ENCODE measurements at regions not wholly inside any gene's neighbourhood (a gene's known extent, or its start where the extent isn't known, plus 50 kb on each side); places are given as distances from the start of the nearest gene placed in this dataset.

DNA sequence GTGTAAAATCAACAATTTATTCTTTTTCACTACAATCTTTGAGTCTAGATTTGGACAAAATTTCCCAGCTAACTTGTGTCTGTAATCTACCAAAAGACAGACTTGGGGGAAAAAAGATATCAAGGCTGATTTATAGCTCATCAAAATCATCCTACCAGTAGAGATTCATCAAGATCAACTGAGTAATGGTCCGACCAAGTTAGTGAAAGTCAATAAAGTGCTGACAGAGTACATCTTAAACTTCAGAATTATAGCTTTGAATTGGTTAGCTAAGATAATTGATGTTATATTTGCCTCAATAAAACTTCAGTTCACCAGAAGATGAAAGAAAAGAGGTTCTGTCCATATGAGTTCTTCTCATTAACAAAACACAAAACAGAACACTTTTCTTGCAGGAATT, 207.1 kb upstream of the KYNU start:
- TF ChIP-seq CTCF (IDR thresholded peaks at IDR 0.05; ENCODE audit: extremely low read depth, low read depth, low read length): no peak
- Histone ChIP-seq H3K4me2 (ENCODE audit: insufficient read depth, low read length) (no peak overlapping the region), H3K4me1 (ENCODE audit: insufficient read depth, low read length) (no peaks in the 10 kb centered on the region), H3K27ac (ENCODE audit: low read depth, low read length) (no peak overlapping the region), H3K36me3 (ENCODE audit: insufficient read depth, low read length) (no peaks in the 10 kb centered on the region), H3K79me2 (ENCODE audit: insufficient read depth, low read length) (no peaks in the 10 kb centered on the region), H3K4me3 (ENCODE audit: insufficient read depth, low read length) (no peak overlapping the region), H2AFZ (ENCODE audit: low read length) (no peak overlapping the region), H4K20me1 (ENCODE audit: insufficient read depth, low read length) (no peaks in the 10 kb centered on the region), H3K9me3 (ENCODE audit: low read depth, low read length) (no peaks in the 10 kb centered on the region), H3K27me3 (ENCODE audit: insufficient read depth, low read length) (no peaks in the 10 kb centered on the region)
- no peak for DNase-seq (ENCODE audit: insufficient read length, low spot score, missing footprints)

GRCh38 chr2:142668420-142668819, 209.0 kb upstream of the KYNU start:
- Histone ChIP-seq H3K4me1 (ENCODE audit: insufficient read depth, low read length) (no peaks in the 10 kb centered on the region), H4K20me1 (ENCODE audit: insufficient read depth, low read length) (no peaks in the 10 kb centered on the region), H3K27ac (ENCODE audit: low read depth, low read length) (no peak overlapping the region), H3K9me3 (ENCODE audit: low read depth, low read length) (no peaks in the 10 kb centered on the region), H3K4me3 (ENCODE audit: insufficient read depth, low read length) (no peak overlapping the region), H2AFZ (ENCODE audit: low read length) (no peak overlapping the region), H3K36me3 (ENCODE audit: insufficient read depth, low read length) (no peaks in the 10 kb centered on the region), H3K27me3 (ENCODE audit: insufficient read depth, low read length) (no peaks in the 10 kb centered on the region), H3K4me2 (ENCODE audit: insufficient read depth, low read length) (no peak overlapping the region), H3K79me2 (ENCODE audit: insufficient read depth, low read length) (no peaks in the 10 kb centered on the region)
- DNase-seq (ENCODE audit: insufficient read length, low spot score, missing footprints): no peak
- TF ChIP-seq CTCF (IDR thresholded peaks at IDR 0.05; ENCODE audit: extremely low read depth, low read depth, low read length): no peak

GRCh38 chr2:142665241-142665640, 212.2 kb upstream of the KYNU start:
- no peak overlapping the region for H3K4me3 ChIP-seq (ENCODE audit: insufficient read depth, low read length)
- no peak overlapping the region for H2AFZ ChIP-seq (ENCODE audit: low read length)
- H3K27ac ChIP-seq (ENCODE audit: low read depth, low read length): no peak overlapping the region
- no peaks in the 10 kb centered on the region for H4K20me1 ChIP-seq (ENCODE audit: insufficient read depth, low read length)
- no peaks in the 10 kb centered on the region for H3K9me3 ChIP-seq (ENCODE audit: low read depth, low read length)
- no peaks in the 10 kb centered on the region for H3K27me3 ChIP-seq (ENCODE audit: insufficient read depth, low read length)
- DNase-seq (ENCODE audit: insufficient read length, low spot score, missing footprints): no peak
- no peaks in the 10 kb centered on the region for H3K36me3 ChIP-seq (ENCODE audit: insufficient read depth, low read length)
- H3K4me2 ChIP-seq (ENCODE audit: insufficient read depth, low read length): no peak overlapping the region
- no peaks in the 10 kb centered on the region for H3K4me1 ChIP-seq (ENCODE audit: insufficient read depth, low read length)
- no peak for TF ChIP-seq CTCF (IDR thresholded peaks at IDR 0.05; ENCODE audit: extremely low read depth, low read depth, low read length)
- no peaks in the 10 kb centered on the region for H3K79me2 ChIP-seq (ENCODE audit: insufficient read depth, low read length)

DNA sequence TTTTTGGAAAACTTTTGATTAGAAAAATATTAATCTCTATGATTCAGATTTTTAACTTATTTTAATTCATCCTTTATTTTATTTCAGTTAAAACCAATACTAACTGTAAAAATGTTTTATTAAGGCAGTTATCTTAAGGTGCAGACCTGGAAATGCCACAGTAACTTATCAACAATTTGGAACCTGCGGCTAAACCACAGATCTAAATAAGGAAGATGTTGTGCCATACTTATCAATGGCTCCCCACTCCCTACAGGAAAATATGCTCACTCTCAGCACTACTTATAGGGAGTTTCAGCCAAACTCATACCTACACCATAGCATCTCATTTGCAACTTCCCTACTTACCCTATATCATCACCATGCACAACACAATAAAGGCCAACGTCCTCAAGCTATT, 226.9 kb upstream of the KYNU start:
- Histone ChIP-seq H3K4me3 (ENCODE audit: insufficient read depth, low read length) (no peak overlapping the region), H3K9me3 (ENCODE audit: low read depth, low read length) (no peaks in the 10 kb centered on the region), H3K4me2 (ENCODE audit: insufficient read depth, low read length) (no peak overlapping the region), H3K27ac (ENCODE audit: low read depth, low read length) (no peak overlapping the region), H3K27me3 (ENCODE audit: insufficient read depth, low read length) (no peaks in the 10 kb centered on the region), H4K20me1 (ENCODE audit: insufficient read depth, low read length) (no peaks in the 10 kb centered on the region), H3K4me1 (ENCODE audit: insufficient read depth, low read length) (no peaks in the 10 kb centered on the region), H3K79me2 (ENCODE audit: insufficient read depth, low read length) (no peaks in the 10 kb centered on the region), H2AFZ (ENCODE audit: low read length) (no peak overlapping the region), H3K36me3 (ENCODE audit: insufficient read depth, low read length) (no peaks in the 10 kb centered on the region)
- no peak for DNase-seq (ENCODE audit: insufficient read length, low spot score, missing footprints)
- no peak for TF ChIP-seq CTCF (IDR thresholded peaks at IDR 0.05; ENCODE audit: extremely low read depth, low read depth, low read length)

Data from osteoblast (primary cell).